H1 (cell line): ENCODE measurements at regions not wholly inside any gene's neighbourhood (a gene's known extent, or its start where the extent isn't known, plus 50 kb on each side); places are given as distances from the start of the nearest gene placed in this dataset.

Experiments used
- CTCF ChIA-PET: fragments of 300-600 bp; sonication (Branson Sonifier 250); formaldehyde crosslinking; loops from one replicate; lab custom pipeline; 2021; ENCODE audit not compliant: partially characterized antibody; lab: Charles Lee
- POLR2A ChIA-PET: fragments of 300-600 bp; sonication (Branson Sonifier 250); formaldehyde crosslinking; loops from one replicate; lab custom pipeline; 2021; ENCODE audit warnings: inconsistent platforms; ENCODE audit not compliant: partially characterized antibody; lab: Charles Lee
- DNase-seq, 2 experiments: peaks; one replicate each; pipeline versions ENCODE4 v3.0.0 to v3.0.0-alpha.2; 2010 to 2022; ENCODE audit warnings: low spot score in 2 of 2, low read depth in 1 of 2, mixed read lengths in 1 of 2
- FAIRE-seq: peaks from 2 replicates; lab custom pipeline; 2011; peaks lifted over from hg19 to GRCh38; lab: Jason Lieb, UNC
- H2AFZ ChIP-seq: 2 replicates; pipeline ENCODE4 v1.8.1; 2012; ENCODE audit warnings: low read length, inconsistent platforms
- H2AK5ac ChIP-seq: 2 replicates; pipeline ENCODE4 v1.6.1; 2013; ENCODE audit warnings: low read depth, low read length
- H2BK120ac ChIP-seq: replicated peaks from 2 replicates; pipeline ENCODE3; 2013; ENCODE audit warnings: low read depth, low read length, inconsistent platforms
- H2BK12ac ChIP-seq: 2 replicates; pipeline ENCODE4 v1.6.1; 2013; ENCODE audit warnings: low read depth, low read length
- H2BK15ac ChIP-seq: 2 replicates; pipeline ENCODE4 v1.6.1; 2013; ENCODE audit warnings: low read length
- H2BK20ac ChIP-seq: 2 replicates; pipeline ENCODE4 v1.6.1; 2013; ENCODE audit warnings: low read length
- H2BK5ac ChIP-seq: 2 replicates; pipeline ENCODE4 v1.6.1; 2013; ENCODE audit warnings: low read depth, low read length
- H3K14ac ChIP-seq: 2 replicates; pipeline ENCODE4 v1.6.1; 2013; ENCODE audit warnings: inconsistent platforms; ENCODE audit not compliant: insufficient read length
- H3K18ac ChIP-seq: 2 replicates; pipeline ENCODE4 v1.6.1; 2013; ENCODE audit warnings: low read length; ENCODE audit errors: extremely low read depth
- H3K23ac ChIP-seq: 2 replicates; pipeline ENCODE4 v1.6.1; 2013; ENCODE audit warnings: inconsistent platforms; ENCODE audit not compliant: insufficient read length
- H3K23me2 ChIP-seq: 2 replicates; pipeline ENCODE4 v1.6.1; 2013; ENCODE audit warnings: low read depth, low read length
- H3K27ac ChIP-seq: 2 replicates; pipeline ENCODE4 v1.6.1; 2011; ENCODE audit warnings: low read depth, low read length, inconsistent platforms
- H3K27me3 ChIP-seq, 4 experiments: replicated peaks in 1 of 4; 1 replicate in 1 of 4; 2 replicates in 3 of 4; pipeline versions ENCODE4 v1.6.1 to v1.8.1; 2011 to 2013; ENCODE audit warnings: low read length in 3 of 4, mild to moderate bottlenecking in 3 of 4, inconsistent platforms in 2 of 4, mixed read lengths in 2 of 4, moderate library complexity in 1 of 4; ENCODE audit not compliant: control insufficient read depth in 3 of 4, insufficient read depth in 3 of 4; ENCODE audit errors: extremely low read depth in 1 of 4
- H3K36me3 ChIP-seq, 4 experiments: 2 replicates each; pipeline versions ENCODE4 v1.6.1 to v1.8.1; 2011 to 2013; ENCODE audit warnings: mild to moderate bottlenecking in 4 of 4, low read length in 3 of 4, moderate library complexity in 2 of 4, control low read depth in 1 of 4, inconsistent platforms in 1 of 4; ENCODE audit not compliant: insufficient read depth in 4 of 4, control insufficient read depth in 2 of 4
- H3K4ac ChIP-seq: replicated peaks from 2 replicates; pipeline ENCODE3; 2013; ENCODE audit warnings: low read length, low read depth, mixed read lengths, inconsistent platforms; ENCODE audit not compliant: insufficient read length
- H3K4me1 ChIP-seq, 4 experiments: replicated peaks in 1 of 4; 1 replicate in 1 of 4; 2 replicates in 3 of 4; pipeline versions ENCODE4 v1.6.1 to v1.8.1; 2011 to 2013; ENCODE audit warnings: low read length in 3 of 4, inconsistent platforms in 2 of 4, mixed read lengths in 1 of 4; ENCODE audit not compliant: insufficient read depth in 4 of 4, control insufficient read depth in 3 of 4
- H3K4me2 ChIP-seq, 2 experiments: 2 replicates each; pipeline versions ENCODE4 v1.6.1 to v1.8.1; 2011 to 2013; ENCODE audit warnings: low read depth in 2 of 2, low read length in 2 of 2, control low read depth in 1 of 2, inconsistent platforms in 1 of 2, mild to moderate bottlenecking in 1 of 2; ENCODE audit not compliant: insufficient read depth in 1 of 2
- H3K4me3 ChIP-seq, 4 experiments: fragments of 200-600, 300-600 bp in 1 of 4; sonication (generic), shearing (Covaris generic), sonication (Bioruptor Twin) in 1 of 4; 2 replicates each; pipeline versions ENCODE4 v1.5.1 to v1.8.1; 2011 to 2016; ENCODE audit warnings: low read length in 4 of 4, low read depth in 3 of 4, control low read depth in 2 of 4, inconsistent platforms in 2 of 4, mild to moderate bottlenecking in 2 of 4, mixed read lengths in 1 of 4, moderate library complexity in 1 of 4; ENCODE audit not compliant: insufficient read depth in 2 of 4; ENCODE audit errors: extremely low read depth in 1 of 4
- H3K56ac ChIP-seq: replicated peaks from 2 replicates; pipeline ENCODE3; 2013; ENCODE audit warnings: low read depth, mild to moderate bottlenecking, mixed read lengths, low read length, inconsistent platforms; ENCODE audit not compliant: insufficient read length
- H3K79me1 ChIP-seq: 2 replicates; pipeline ENCODE4 v1.6.1; 2013; ENCODE audit warnings: low read depth, low read length, control low read depth
- H3K79me2 ChIP-seq, 2 experiments: 2 replicates each; pipeline versions ENCODE4 v1.6.1 to v1.8.1; 2012 to 2013; ENCODE audit warnings: low read length in 2 of 2, mild to moderate bottlenecking in 2 of 2, inconsistent platforms in 1 of 2; ENCODE audit not compliant: insufficient read depth in 2 of 2, control insufficient read depth in 1 of 2
- H3K9ac ChIP-seq, 4 experiments: replicated peaks in 1 of 4; 1 replicate in 1 of 4; 2 replicates in 3 of 4; pipeline versions ENCODE4 v1.6.1 to v1.8.1; 2011 to 2013; ENCODE audit warnings: low read depth in 3 of 4, low read length in 3 of 4, control low read depth in 2 of 4, mild to moderate bottlenecking in 2 of 4, moderate library complexity in 2 of 4, inconsistent platforms in 1 of 4; ENCODE audit errors: extremely low read depth in 1 of 4
- H3K9me3 ChIP-seq, 2 experiments: 2 replicates each; pipeline versions ENCODE4 v1.6.1 to v1.8.1; 2012 to 2013; ENCODE audit warnings: mild to moderate bottlenecking in 2 of 2, moderate library complexity in 2 of 2, control low read depth in 1 of 2, inconsistent platforms in 1 of 2, low read depth in 1 of 2, low read length in 1 of 2, mixed read lengths in 1 of 2; ENCODE audit not compliant: insufficient read depth in 2 of 2
- H4K20me1 ChIP-seq, 2 experiments: replicated peaks in 1 of 2; 2 replicates each; pipeline versions ENCODE3 to v1.8.1; 2011 to 2013; ENCODE audit warnings: inconsistent platforms in 2 of 2, low read length in 2 of 2, mild to moderate bottlenecking in 1 of 2; ENCODE audit not compliant: insufficient read depth in 2 of 2, control insufficient read depth in 1 of 2
- H4K5ac ChIP-seq: 2 replicates; pipeline ENCODE4 v1.6.1; 2013; ENCODE audit warnings: low read length, low read depth, mixed read lengths, inconsistent platforms; ENCODE audit not compliant: insufficient read length
- H4K8ac ChIP-seq: 2 replicates; pipeline ENCODE4 v1.8.0; 2013; ENCODE audit warnings: mild to moderate bottlenecking, moderate library complexity, low read length, inconsistent platforms; ENCODE audit not compliant: insufficient read depth; ENCODE audit errors: extremely low read depth
- H4K91ac ChIP-seq: replicated peaks from 2 replicates; pipeline ENCODE3; 2013; ENCODE audit warnings: low read length, mixed read lengths, inconsistent platforms; ENCODE audit not compliant: insufficient read length
- KDM1A ChIP-seq: fragments of 200-600, 300-600 bp; sonication (generic); IDR thresholded peaks from 2 replicates; pipeline ENCODE4 v1.7.1; 2016; ENCODE audit warnings: mild to moderate bottlenecking, low read length, borderline replicate concordance
- SP2 ChIP-seq: IDR thresholded peaks from 2 replicates; pipeline ENCODE4 v1.6.1; 2012; ENCODE audit warnings: mild to moderate bottlenecking, low read length, inconsistent platforms
- TAF1 ChIP-seq: IDR thresholded peaks from 2 replicates; pipeline ENCODE4 v1.6.1; 2011; ENCODE audit warnings: mild to moderate bottlenecking, low read depth, low read length
- WGBS, 2 experiments: shearing (Covaris generic) in 1 of 2; methylation state at CpG; one replicate each; pipeline versions ENCODE4 v1.1.6 to v1.1.7; 2013 to 2015; ENCODE audit warnings: low lambda C conversion rate in 2 of 2, mixed read lengths in 2 of 2, inconsistent platforms in 1 of 2, low coverage in 1 of 2, missing lambda C conversion rate in 1 of 2; ENCODE audit not compliant: insufficient replicate concordance in 2 of 2, insufficient coverage in 1 of 2, insufficient read length in 1 of 2; ENCODE audit errors: extremely low coverage in 1 of 2, missing lambda C conversion rate in 1 of 2; 5-methylcytosine and 5-hydroxymethylcytosine counted together

- Histone ChIP-seq H3K4me1 (peaks cover 0 to 9% (median 5%) of the 10 kb centered on the region in 4 experiments; a peak in 3 of 7 replicates), H3K9ac (no peak overlapping the region), H3K4me3 (no peak overlapping the region), H2AFZ (no peak overlapping the region), H2BK120ac (no peak overlapping the region), H2BK5ac (no peak overlapping the region), H3K4me2 (no peak overlapping the region), H4K20me1 (no peaks in the 10 kb centered on the region), H3K14ac (no peak overlapping the region), H4K5ac (no peak overlapping the region), H3K9me3 (no peaks in the 10 kb centered on the region), H3K23me2 (no peaks in the 10 kb centered on the region), H3K27ac (no peak overlapping the region), H3K79me2 (no peaks in the 10 kb centered on the region), H4K8ac (no peak overlapping the region), H3K27me3 (no peaks in the 10 kb centered on the region), H3K4ac (no peak overlapping the region), H3K56ac (no peak overlapping the region), H3K23ac (no peak overlapping the region), H2BK20ac (no peak overlapping the region), H3K18ac (no peak overlapping the region), H2AK5ac (no peak overlapping the region), H3K79me1 (no peaks in the 10 kb centered on the region), H4K91ac (no peak overlapping the region), H2BK15ac (no peak overlapping the region), H2BK12ac (no peak overlapping the region), H3K36me3 (no peaks in the 10 kb centered on the region)
- ChIA-PET POLR2A (interaction anchor here (0.7 to 1.7 kb wide), 2 partner anchors 8 to 10 kb away, joined by 3 to 4 read pairs; no protein-coding TSS in a partner anchor), CTCF (interaction anchor here (1.2 to 4.2 kb wide), 2 partner anchors 19 kb away, joined by 7 to 19 read pairs; no protein-coding TSS in a partner anchor)
- FAIRE-seq (no peak), DNase-seq (no peak)
- TF ChIP-seq TAF1 (no peak), SP2 (no peak), KDM1A (no peak)
- 96% methylated on average over 1 of the region's 1 CpG; no CpG with 5 or more reads in 1 of the 2 experiments for WGBS, 2 experiments
These were observed 115.3 kb upstream of the TANK start for GRCh38 chr2:161044921-161045320.
